WTC11 (cell line): ENCODE measurements at regions not wholly inside any gene's neighbourhood (a gene's known extent, or its start where the extent isn't known, plus 50 kb on each side); places are given as distances from the start of the nearest gene placed in this dataset.

Experiments
- ATAC-seq: fragments of 200-7000 bp; cut with Tn5 transposase; 2 replicates; pipeline ENCODE4 v1.10.0; 2021; ENCODE audit warnings: mild to moderate bottlenecking, moderate library complexity
- CTCF ChIA-PET: fragments of 300-600 bp; sonication (Branson Sonifier 250); formaldehyde crosslinking; loops from one replicate; lab custom pipeline; 2021; ENCODE audit warnings: antibody characterized with exemption; lab: Charles Lee
- POLR2A ChIA-PET: fragments of 350-600 bp; sonication (Branson Sonifier 250); formaldehyde crosslinking; loops from one replicate; lab custom pipeline; 2021; ENCODE audit warnings: antibody characterized with exemption; lab: Charles Lee
- DNase-seq: peaks from one replicate; pipeline ENCODE4 v3.0.0; 2021; ENCODE audit warnings: low spot score
- H3K27ac Mint-ChIP-seq: 2 replicates; pipeline ENCODE4 v1.8.0; 2021; ENCODE audit warnings: mixed read lengths
- H3K27me3 Mint-ChIP-seq: 2 replicates; pipeline ENCODE4 v1.8.0; 2021; ENCODE audit warnings: low read depth, mild to moderate bottlenecking, moderate library complexity, mixed read lengths
- H3K36me3 Mint-ChIP-seq: 2 replicates; pipeline ENCODE4 v1.8.0; 2021; ENCODE audit warnings: mixed read lengths
- H3K4me1 Mint-ChIP-seq: 2 replicates; pipeline ENCODE4 v1.8.0; 2022; ENCODE audit warnings: mixed read lengths
- H3K4me3 Mint-ChIP-seq: 2 replicates; pipeline ENCODE4 v1.8.0; 2021; ENCODE audit warnings: mild to moderate bottlenecking, moderate library complexity, mixed read lengths
- H3K9me3 Mint-ChIP-seq: 2 replicates; pipeline ENCODE4 v1.8.0; 2021; ENCODE audit warnings: mixed read lengths
- ATF1 ChIP-seq: sonication (generic); formaldehyde crosslinking; IDR thresholded peaks from 2 replicates; pipeline ENCODE4 v1.8.1; 2023; ENCODE audit warnings: mild to moderate bottlenecking, moderate library complexity, missing genetic modification reagents
- CREB1 ChIP-seq: sonication (generic); formaldehyde crosslinking; IDR thresholded peaks from 2 replicates; pipeline ENCODE4 v1.8.0; 2023; ENCODE audit warnings: mild to moderate bottlenecking, missing genetic modification reagents
- E2F1 ChIP-seq: sonication (generic); formaldehyde crosslinking; IDR thresholded peaks from 2 replicates; pipeline ENCODE4 v1.8.0; 2022; ENCODE audit warnings: mild to moderate bottlenecking, missing genetic modification reagents
- E2F4 ChIP-seq: sonication (generic); formaldehyde crosslinking; IDR thresholded peaks from 2 replicates; pipeline ENCODE4 v1.8.1; 2022; ENCODE audit warnings: low read depth, mild to moderate bottlenecking, moderate library complexity, missing genetic modification reagents, borderline replicate concordance
- FOXK1 ChIP-seq: sonication (generic); formaldehyde crosslinking; IDR thresholded peaks from 2 replicates; pipeline ENCODE4 v1.8.0; 2022; ENCODE audit warnings: mild to moderate bottlenecking, moderate library complexity, missing genetic modification reagents
- IRF1 ChIP-seq: sonication (generic); formaldehyde crosslinking; IDR thresholded peaks from 2 replicates; pipeline ENCODE4 v1.8.0; 2023; ENCODE audit warnings: missing genetic modification reagents
- IRF2 ChIP-seq: sonication (generic); formaldehyde crosslinking; IDR thresholded peaks from 2 replicates; pipeline ENCODE4 v1.8.0; 2022; ENCODE audit warnings: low read depth, missing genetic modification reagents, borderline replicate concordance
- KAT7 ChIP-seq: sonication (generic); formaldehyde crosslinking; IDR thresholded peaks from 2 replicates; pipeline ENCODE4 v1.8.1; 2023; ENCODE audit warnings: missing genetic modification reagents, mild to moderate bottlenecking, borderline replicate concordance
- MXD4 ChIP-seq: fragments of 250-450 bp; sonication (Bioruptor Pico); IDR thresholded peaks from 2 replicates; pipeline ENCODE4 v1.8.0; 2021; ENCODE audit warnings: mild to moderate bottlenecking, moderate library complexity, borderline replicate concordance
- NFE2L1 ChIP-seq: sonication (generic); formaldehyde crosslinking; IDR thresholded peaks from 2 replicates; pipeline ENCODE4 v1.8.1; 2023; ENCODE audit warnings: missing genetic modification reagents
- NR2C2 ChIP-seq: sonication (generic); formaldehyde crosslinking; IDR thresholded peaks from 2 replicates; pipeline ENCODE4 v1.8.0; 2022; ENCODE audit warnings: mild to moderate bottlenecking, missing genetic modification reagents
- NR3C1 ChIP-seq: sonication (generic); formaldehyde crosslinking; conservative IDR thresholded peaks from 2 replicates; pipeline ENCODE4 v1.8.1; 2023; ENCODE audit warnings: low read depth, mild to moderate bottlenecking, missing genetic modification reagents
- PRRX2 ChIP-seq: fragments of 250-450 bp; sonication (Bioruptor Pico); IDR thresholded peaks from 2 replicates; pipeline ENCODE4 v1.8.0; 2021; ENCODE audit warnings: mild to moderate bottlenecking
- SMAD3 ChIP-seq: sonication (generic); formaldehyde crosslinking; IDR thresholded peaks from 2 replicates; pipeline ENCODE4 v1.8.0; 2022; ENCODE audit warnings: missing genetic modification reagents, mild to moderate bottlenecking, borderline replicate concordance
- SOX15 ChIP-seq: fragments of 250-450 bp; sonication (Bioruptor Pico); IDR thresholded peaks from 2 replicates; pipeline ENCODE4 v1.9.0; 2021; ENCODE audit warnings: mild to moderate bottlenecking
- SP1 ChIP-seq: sonication (generic); formaldehyde crosslinking; conservative IDR thresholded peaks from 2 replicates; pipeline ENCODE4 v1.8.1; 2022; ENCODE audit warnings: missing genetic modification reagents
- ZMAT4 ChIP-seq: fragments of 250-450 bp; sonication (Bioruptor Pico); IDR thresholded peaks from 2 replicates; pipeline ENCODE4 v1.9.0; 2021; ENCODE audit warnings: mild to moderate bottlenecking
- ZNF121 ChIP-seq: sonication (generic); formaldehyde crosslinking; IDR thresholded peaks from 2 replicates; pipeline ENCODE4 v1.8.0; 2023; ENCODE audit warnings: missing genetic modification reagents
- ZNF263 ChIP-seq: sonication (generic); formaldehyde crosslinking; IDR thresholded peaks from 2 replicates; pipeline ENCODE4 v1.8.1; 2022; ENCODE audit warnings: low read depth, mild to moderate bottlenecking, moderate library complexity, missing genetic modification reagents
- ZNF671 ChIP-seq: fragments of 250-450 bp; sonication (Bioruptor Pico); IDR thresholded peaks from 2 replicates; pipeline ENCODE4 v1.8.0; 2021; ENCODE audit warnings: mild to moderate bottlenecking
- ZSCAN18 ChIP-seq: fragments of 250-450 bp; sonication (Bioruptor Pico); IDR thresholded peaks from 2 replicates; pipeline ENCODE4 v2.1.2; 2022; ENCODE audit warnings: mild to moderate bottlenecking, moderate library complexity
- TF ChIP-seq, protein P1 (sequence below): sonication (generic); formaldehyde crosslinking; IDR thresholded peaks from 2 replicates; pipeline ENCODE4 v1.8.1; 2023; ENCODE audit warnings: mild to moderate bottlenecking, missing genetic modification reagents
- TF ChIP-seq, protein P2 (sequence below): fragments of 250-450 bp; sonication (Bioruptor Pico); IDR thresholded peaks from 2 replicates; pipeline ENCODE4 v1.9.0; 2021; ENCODE audit warnings: moderate library complexity, mild to moderate bottlenecking, inconsistent platforms, borderline replicate concordance
- TF ChIP-seq, protein P3 (sequence below): sonication (generic); formaldehyde crosslinking; IDR thresholded peaks from 2 replicates; pipeline ENCODE4 v1.8.0; 2023; ENCODE audit warnings: missing genetic modification reagents, mild to moderate bottlenecking, borderline replicate concordance

DNA sequence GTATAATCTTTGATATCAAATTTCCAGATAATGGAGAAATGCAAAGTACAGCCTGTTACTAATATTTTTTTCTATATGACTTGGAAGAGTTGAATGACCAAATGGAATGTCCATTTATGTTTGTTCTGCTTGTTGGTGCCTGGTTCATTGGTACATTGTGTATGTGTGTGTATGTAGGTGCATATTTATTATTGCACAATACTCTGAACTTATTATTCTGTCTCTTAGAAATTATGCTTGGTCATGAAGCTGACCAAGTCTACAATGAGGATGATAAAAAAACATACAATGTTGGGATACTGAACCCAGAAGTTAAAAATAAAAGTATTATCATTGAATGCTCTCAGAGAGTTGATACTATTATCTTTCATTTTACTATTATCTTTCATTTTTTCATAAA lies 706.3 kb downstream of the KCTD16 start:
- ATAC-seq (no peak), DNase-seq (no peak)
- no peaks in the 10 kb centered on the region; the same call in 1 of the 2 replicates for H3K27me3 Mint-ChIP-seq
- CTCF ChIA-PET: no interaction called here
- no peak overlapping the region for H3K4me3 Mint-ChIP-seq
- no peaks in the 10 kb centered on the region for H3K36me3 Mint-ChIP-seq
- peaks cover 3% of the 10 kb centered on the region; the same call in 1 of the 2 replicates for H3K9me3 Mint-ChIP-seq
- TF ChIP-seq, protein P1, sequence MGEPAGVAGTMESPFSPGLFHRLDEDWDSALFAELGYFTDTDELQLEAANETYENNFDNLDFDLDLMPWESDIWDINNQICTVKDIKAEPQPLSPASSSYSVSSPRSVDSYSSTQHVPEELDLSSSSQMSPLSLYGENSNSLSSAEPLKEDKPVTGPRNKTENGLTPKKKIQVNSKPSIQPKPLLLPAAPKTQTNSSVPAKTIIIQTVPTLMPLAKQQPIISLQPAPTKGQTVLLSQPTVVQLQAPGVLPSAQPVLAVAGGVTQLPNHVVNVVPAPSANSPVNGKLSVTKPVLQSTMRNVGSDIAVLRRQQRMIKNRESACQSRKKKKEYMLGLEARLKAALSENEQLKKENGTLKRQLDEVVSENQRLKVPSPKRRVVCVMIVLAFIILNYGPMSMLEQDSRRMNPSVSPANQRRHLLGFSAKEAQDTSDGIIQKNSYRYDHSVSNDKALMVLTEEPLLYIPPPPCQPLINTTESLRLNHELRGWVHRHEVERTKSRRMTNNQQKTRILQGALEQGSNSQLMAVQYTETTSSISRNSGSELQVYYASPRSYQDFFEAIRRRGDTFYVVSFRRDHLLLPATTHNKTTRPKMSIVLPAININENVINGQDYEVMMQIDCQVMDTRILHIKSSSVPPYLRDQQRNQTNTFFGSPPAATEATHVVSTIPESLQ: no peak
- no peak for TF ChIP-seq SMAD3
- no peak for TF ChIP-seq ZNF263 (CRISPR knock-in tag)
- TF ChIP-seq FOXK1: no peak
- TF ChIP-seq NR2C2 (CRISPR knock-in tag): no peak
- no peak for TF ChIP-seq E2F1 (CRISPR knock-in tag)
- TF ChIP-seq ATF1: no peak
- no peak for TF ChIP-seq MXD4 (CRISPR knock-in tag)
- no peak for TF ChIP-seq IRF1 (CRISPR knock-in tag)
- no peak for TF ChIP-seq ZNF671 (CRISPR knock-in tag)
- no peak for TF ChIP-seq ZSCAN18
- TF ChIP-seq NFE2L1 (CRISPR knock-in tag): no peak
- TF ChIP-seq NR3C1 (CRISPR knock-in tag): no peak
- TF ChIP-seq, protein P2, sequence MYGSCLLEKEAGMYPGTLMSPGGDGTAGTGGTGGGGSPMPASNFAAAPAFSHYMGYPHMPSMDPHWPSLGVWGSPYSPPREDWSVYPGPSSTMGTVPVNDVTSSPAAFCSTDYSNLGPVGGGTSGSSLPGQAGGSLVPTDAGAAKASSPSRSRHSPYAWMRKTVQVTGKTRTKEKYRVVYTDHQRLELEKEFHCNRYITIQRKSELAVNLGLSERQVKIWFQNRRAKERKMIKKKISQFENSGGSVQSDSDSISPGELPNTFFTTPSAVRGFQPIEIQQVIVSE (CRISPR knock-in tag): no peak
- POLR2A ChIA-PET: no interaction called here
- H3K4me1 Mint-ChIP-seq: no peaks in the 10 kb centered on the region
- no peak overlapping the region for H3K27ac Mint-ChIP-seq

DNA sequence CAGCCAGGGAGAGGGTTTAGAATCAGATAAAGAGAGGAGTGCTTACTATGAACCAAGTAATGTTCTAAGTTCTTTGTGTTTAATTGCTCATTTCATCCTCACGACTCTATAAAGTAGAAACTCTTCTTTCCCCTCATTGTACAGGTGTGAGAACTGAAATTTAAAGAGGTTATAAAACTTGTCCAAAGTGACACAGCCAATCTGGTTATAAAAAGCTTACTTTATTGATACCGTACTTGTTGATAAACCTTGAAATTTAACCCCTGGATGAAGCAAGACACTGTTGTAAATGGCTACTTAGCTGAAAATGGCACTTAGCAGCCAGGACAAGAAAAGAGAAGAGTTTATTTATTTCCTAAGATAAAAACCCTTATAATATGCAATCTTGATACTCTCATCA lies 702.4 kb downstream of the KCTD16 start:
- peaks cover 2% of the 10 kb centered on the region; the same call in 1 of the 2 replicates for H3K4me1 Mint-ChIP-seq
- H3K27me3 Mint-ChIP-seq: no peaks in the 10 kb centered on the region
- H3K9me3 Mint-ChIP-seq: peaks cover 3% of the 10 kb centered on the region; the same call in 1 of the 2 replicates
- H3K4me3 Mint-ChIP-seq: no peak overlapping the region
- CTCF ChIA-PET: no interaction called here
- no peaks in the 10 kb centered on the region for H3K36me3 Mint-ChIP-seq
- ATAC-seq: no peak
- POLR2A ChIA-PET: no interaction called here
- no peak for TF ChIP-seq PRRX2 (CRISPR knock-in tag)
- no peak for TF ChIP-seq CREB1 (CRISPR knock-in tag)
- TF ChIP-seq E2F4 (CRISPR knock-in tag): no peak
- TF ChIP-seq ZNF121 (CRISPR knock-in tag): no peak
- no peak for TF ChIP-seq IRF2 (CRISPR knock-in tag)
- no peak for TF ChIP-seq ZMAT4 (CRISPR knock-in tag)
- TF ChIP-seq, protein P3, sequence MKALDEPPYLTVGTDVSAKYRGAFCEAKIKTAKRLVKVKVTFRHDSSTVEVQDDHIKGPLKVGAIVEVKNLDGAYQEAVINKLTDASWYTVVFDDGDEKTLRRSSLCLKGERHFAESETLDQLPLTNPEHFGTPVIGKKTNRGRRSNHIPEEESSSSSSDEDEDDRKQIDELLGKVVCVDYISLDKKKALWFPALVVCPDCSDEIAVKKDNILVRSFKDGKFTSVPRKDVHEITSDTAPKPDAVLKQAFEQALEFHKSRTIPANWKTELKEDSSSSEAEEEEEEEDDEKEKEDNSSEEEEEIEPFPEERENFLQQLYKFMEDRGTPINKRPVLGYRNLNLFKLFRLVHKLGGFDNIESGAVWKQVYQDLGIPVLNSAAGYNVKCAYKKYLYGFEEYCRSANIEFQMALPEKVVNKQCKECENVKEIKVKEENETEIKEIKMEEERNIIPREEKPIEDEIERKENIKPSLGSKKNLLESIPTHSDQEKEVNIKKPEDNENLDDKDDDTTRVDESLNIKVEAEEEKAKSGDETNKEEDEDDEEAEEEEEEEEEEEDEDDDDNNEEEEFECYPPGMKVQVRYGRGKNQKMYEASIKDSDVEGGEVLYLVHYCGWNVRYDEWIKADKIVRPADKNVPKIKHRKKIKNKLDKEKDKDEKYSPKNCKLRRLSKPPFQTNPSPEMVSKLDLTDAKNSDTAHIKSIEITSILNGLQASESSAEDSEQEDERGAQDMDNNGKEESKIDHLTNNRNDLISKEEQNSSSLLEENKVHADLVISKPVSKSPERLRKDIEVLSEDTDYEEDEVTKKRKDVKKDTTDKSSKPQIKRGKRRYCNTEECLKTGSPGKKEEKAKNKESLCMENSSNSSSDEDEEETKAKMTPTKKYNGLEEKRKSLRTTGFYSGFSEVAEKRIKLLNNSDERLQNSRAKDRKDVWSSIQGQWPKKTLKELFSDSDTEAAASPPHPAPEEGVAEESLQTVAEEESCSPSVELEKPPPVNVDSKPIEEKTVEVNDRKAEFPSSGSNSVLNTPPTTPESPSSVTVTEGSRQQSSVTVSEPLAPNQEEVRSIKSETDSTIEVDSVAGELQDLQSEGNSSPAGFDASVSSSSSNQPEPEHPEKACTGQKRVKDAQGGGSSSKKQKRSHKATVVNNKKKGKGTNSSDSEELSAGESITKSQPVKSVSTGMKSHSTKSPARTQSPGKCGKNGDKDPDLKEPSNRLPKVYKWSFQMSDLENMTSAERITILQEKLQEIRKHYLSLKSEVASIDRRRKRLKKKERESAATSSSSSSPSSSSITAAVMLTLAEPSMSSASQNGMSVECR: no peak
- TF ChIP-seq SOX15 (CRISPR knock-in tag): no peak
- TF ChIP-seq IRF1 (CRISPR knock-in tag): no peak
- TF ChIP-seq SP1 (CRISPR knock-in tag): no peak
- TF ChIP-seq KAT7 (CRISPR knock-in tag): no peak
- TF ChIP-seq, all 79 proteins: peak for 0
- no peak for DNase-seq
- H3K27ac Mint-ChIP-seq: no peak overlapping the region
